Coronary artery (tissue), 2 donors: ENCODE measurements at regions not wholly inside any gene's neighbourhood (a gene's known extent, or its start where the extent isn't known, plus 50 kb on each side); places are given as distances from the start of the nearest gene placed in this dataset.

Experiments used
- DNase-seq: peaks from one replicate; pipeline ENCODE4 v3.0.0-alpha.2; 2017; ENCODE audit warnings: low spot score
- H3K27ac ChIP-seq, 2 donors: fragments of 200-600 bp; sonication (generic); one replicate each; pipeline ENCODE4 v1.5.1; 2016 to 2019
- H3K4me3 ChIP-seq: fragments of 200-600 bp; sonication (generic); 2 replicates; pipeline ENCODE4 v1.5.1; 2016; ENCODE audit warnings: mild to moderate bottlenecking, moderate library complexity
- TF ChIP-seq, protein P1 (sequence below): fragments of 200-600 bp; sonication (generic); IDR thresholded peaks from one replicate; pipeline ENCODE4 v1.5.1; 2019; ENCODE audit warnings: antibody characterized with exemption

DNA sequence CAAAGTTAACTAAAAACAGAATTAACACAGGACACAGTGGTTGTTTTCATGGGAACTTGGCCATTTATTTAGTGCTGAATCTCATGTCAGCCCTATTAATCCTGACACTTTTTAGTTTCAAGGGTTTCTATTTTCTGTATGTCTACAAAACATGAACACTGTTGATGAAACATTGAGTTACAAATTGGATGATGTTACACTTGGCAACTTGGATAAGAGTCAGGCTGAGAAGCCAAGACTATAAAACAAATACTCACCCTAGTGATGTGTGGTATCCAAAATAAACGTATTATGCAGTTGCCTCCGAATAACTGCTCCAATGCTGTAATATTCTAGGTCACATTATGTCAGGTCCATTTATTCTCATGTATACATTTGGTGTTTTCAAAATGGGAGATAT is 349.6 kb downstream of the ZIC1 start:
- peak overlapping the region; percentile 3 for H3K4me3 ChIP-seq
- H3K27ac ChIP-seq: peak overlapping the region; percentile 6 to 60
- TF ChIP-seq, protein P1, sequence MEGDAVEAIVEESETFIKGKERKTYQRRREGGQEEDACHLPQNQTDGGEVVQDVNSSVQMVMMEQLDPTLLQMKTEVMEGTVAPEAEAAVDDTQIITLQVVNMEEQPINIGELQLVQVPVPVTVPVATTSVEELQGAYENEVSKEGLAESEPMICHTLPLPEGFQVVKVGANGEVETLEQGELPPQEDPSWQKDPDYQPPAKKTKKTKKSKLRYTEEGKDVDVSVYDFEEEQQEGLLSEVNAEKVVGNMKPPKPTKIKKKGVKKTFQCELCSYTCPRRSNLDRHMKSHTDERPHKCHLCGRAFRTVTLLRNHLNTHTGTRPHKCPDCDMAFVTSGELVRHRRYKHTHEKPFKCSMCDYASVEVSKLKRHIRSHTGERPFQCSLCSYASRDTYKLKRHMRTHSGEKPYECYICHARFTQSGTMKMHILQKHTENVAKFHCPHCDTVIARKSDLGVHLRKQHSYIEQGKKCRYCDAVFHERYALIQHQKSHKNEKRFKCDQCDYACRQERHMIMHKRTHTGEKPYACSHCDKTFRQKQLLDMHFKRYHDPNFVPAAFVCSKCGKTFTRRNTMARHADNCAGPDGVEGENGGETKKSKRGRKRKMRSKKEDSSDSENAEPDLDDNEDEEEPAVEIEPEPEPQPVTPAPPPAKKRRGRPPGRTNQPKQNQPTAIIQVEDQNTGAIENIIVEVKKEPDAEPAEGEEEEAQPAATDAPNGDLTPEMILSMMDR: no peak
- no peak for DNase-seq

DNA sequence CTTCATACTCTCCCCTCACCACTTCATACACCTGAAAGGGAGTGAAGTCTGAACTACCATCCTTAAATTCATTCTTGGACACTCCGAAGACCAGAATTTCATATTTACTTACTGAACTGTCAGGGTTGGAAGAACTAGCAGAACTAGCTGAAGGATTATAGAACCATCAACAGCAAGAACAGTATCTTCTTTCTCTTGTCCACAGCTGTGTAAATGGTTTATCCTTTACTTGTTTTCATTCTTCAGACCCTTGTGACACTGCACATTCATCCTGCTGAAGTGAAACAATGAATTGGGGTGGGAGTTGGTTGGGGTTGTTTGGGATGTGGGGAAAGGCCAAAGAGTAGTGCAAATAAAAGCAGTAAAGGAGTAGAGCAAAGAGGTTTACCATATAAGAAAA is 350.9 kb downstream of the ZIC1 start:
- no peak for DNase-seq
- TF ChIP-seq, protein P1: no peak
- Histone ChIP-seq H3K4me3 (no peak overlapping the region), H3K27ac (peak overlapping the region in 1 of 2 donors; percentile 34)

DNA sequence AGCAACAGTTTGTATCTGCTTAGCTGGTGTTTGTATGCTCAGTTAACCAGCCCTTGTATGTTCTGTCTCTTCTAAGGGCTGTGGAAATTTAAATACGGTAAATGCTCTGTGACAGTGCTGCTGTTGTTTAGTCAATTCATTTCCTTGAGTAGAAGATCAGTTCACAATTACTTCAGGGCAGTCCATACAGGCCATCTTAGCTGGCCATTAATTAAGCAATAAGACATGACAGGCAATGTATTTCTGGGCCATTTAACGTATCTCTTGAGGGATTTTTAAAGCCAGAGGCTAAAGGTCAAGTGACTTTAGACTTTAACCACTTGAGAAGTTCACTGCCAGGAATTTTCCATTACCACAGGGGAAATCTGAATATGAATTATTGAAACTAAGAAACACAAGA is 351.8 kb downstream of the ZIC1 start:
- TF ChIP-seq, protein P1: no peak
- Histone ChIP-seq H3K27ac (peak overlapping the region in 1 of 2 donors; percentile 27), H3K4me3 (no peak overlapping the region)
- no peak for DNase-seq

DNA sequence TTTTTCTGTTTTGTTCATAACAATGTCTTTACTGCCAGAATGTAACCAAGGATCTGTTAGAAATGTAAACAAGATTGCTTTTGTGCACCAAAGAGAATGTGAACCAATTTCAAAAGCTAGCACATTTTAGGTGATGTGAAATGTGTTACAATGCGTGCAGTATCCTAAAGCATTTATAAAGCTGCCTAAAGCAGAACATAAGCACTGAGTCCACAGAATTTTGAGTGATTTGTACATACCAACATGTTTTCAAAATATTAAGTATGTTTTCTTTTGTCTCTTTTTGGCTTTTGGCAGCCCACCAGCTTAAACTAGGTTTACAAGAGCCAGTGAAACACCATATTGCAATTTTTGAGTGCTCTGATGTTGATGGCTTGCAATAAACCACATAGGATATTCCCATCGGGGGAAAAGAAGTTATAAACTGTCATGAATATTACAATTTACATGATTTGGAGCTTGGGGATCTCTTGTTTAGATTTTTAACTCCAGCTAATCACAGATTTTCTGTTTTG is 364.0 kb downstream of the ZIC1 start:
- TF ChIP-seq, protein P1: no peak
- no peak for DNase-seq
- H3K4me3 ChIP-seq: no peak overlapping the region
- H3K27ac ChIP-seq: no peak overlapping the region

DNA sequence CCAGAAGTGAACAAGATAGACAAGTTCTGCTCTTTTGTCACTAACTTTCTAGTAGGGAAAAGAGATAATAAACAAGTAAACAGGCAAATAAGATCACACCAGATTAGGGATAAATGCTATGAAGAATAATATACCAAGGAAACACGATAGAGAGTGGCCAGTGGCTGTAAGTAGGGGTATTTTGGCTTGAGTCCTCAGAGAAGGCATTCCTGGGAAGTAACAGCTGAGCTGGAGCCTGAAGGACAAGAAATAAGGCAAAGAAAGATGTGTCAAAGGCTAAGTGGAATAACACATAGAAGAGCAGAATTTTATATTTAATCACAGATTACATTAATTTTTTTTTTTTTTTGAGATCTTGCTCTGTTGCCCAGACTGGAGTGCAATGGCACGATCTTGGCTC is 366.2 kb downstream of the ZIC1 start:
- H3K4me3 ChIP-seq: no peak overlapping the region
- H3K27ac ChIP-seq: no peak overlapping the region
- no peak for DNase-seq
- TF ChIP-seq, protein P1: no peak

DNA sequence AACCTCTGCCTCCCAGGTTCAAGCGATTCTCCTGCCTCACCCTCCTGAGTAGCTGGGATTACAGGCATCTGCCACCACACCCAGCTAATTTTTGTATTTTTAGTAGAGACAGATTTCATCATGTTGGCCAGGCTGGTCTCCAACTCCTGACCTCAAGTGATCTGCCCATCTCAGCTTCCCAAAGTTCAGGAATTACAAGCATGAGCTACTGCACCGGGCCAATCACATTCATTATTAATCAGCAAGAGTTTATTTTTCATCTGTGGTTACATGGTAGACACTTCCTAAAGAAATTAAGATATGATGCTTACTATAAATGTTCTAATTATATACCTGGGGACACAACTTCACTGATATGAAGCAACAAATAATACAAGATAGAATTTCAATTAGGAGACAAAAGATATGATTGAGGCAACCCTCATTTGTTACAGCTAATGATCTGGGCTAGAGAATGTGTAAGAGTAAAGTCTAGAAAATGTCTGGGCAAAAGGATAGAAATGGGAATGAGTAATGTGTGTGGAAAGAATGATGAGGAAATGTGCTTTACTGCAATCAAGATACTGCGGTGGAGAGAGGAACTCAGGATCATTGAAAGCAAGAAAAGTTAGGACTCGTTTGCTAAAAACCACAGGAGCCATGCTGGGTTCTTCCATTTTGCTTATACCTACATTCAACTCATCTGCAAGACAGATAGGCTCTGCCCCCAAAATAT is 366.8 kb downstream of the ZIC1 start:
- TF ChIP-seq, protein P1: no peak
- Histone ChIP-seq H3K4me3 (no peak overlapping the region), H3K27ac (no peak overlapping the region)
- DNase-seq: no peak

DNA sequence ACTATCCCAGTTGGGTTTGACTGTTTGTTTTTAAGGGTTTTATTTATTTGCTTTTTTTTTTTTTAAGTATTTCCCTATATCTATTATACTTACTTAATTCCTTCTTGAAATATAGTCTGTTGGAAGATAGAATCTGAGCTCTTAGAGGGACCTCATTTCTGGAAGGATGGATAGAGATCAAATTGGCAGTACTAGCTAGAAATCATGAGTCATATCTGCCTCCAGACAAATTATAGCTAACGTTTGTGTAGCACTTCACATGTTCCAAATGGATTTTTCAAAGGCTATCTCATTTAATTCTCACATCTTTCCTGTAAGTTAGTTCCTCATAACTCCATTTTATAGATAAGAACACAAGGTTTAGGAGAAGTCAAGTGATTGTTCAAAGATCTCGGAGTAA is 384.7 kb downstream of the ZIC1 start:
- TF ChIP-seq, protein P1: no peak
- Histone ChIP-seq H3K4me3 (no peak overlapping the region), H3K27ac (no peak overlapping the region)
- DNase-seq: no peak
